HG03196 (cell line): ENCODE measurements at regions not wholly inside any gene's neighbourhood (a gene's known extent, or its start where the extent isn't known, plus 50 kb on each side); places are given as distances from the start of the nearest gene placed in this dataset.

Experiments
- ATAC-seq: cut with Tn5 transposase; IDR thresholded peaks from one replicate; pipeline ENCODE4 v1.9.1; 2021; ENCODE audit not compliant: unreplicated experiment

DNA sequence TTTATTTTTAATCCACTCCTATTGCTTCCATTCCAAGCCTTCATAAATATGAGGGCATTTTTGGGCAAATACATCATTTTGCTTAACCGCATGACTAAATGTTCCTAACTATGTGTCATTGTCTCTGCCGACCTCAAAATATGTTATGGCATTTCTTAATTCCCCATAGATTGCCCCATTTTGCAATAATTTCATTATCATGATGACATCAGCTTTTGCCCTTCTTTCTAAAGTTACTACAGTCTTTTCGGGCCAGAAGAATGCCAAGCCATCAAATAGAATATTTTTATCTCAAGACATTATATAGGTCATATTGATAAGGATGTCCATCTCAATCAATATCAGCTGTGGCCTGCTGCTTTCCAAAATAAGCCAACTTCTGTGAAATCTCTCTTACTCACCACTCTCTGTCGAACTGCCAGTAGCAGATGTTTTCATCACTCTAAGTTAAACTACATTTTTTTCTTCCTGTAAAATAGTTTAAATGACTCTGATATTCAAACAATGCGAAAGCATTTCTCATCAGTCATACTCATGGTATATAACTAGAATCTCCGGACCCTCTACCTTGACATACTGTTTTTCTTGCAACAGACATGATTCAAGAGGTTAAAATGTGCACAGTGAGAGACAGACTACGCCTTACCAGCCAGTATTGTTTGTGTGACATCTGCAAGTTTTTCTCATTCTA is 1254.6 kb upstream of the CELF2 start:
- ATAC-seq: no peak

DNA sequence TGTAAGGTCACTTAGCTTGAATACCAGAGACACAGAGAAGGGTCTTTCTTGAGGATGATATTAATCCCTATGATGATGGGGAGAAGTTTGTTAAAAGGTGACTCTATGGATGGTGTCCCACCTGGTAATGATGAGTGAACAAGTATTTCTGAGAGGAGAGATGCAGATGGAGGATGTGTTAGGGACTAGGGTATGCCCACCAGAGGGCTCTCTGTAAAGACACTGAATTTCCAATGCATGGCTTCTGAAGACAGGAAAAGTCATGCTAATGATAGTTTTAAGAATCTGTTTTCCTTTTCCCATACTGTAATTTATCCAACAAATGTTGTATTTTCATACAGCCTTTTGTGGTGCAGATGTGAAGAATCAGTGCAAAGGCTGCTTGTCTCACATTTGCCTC is 1250.9 kb upstream of the CELF2 start:
- ATAC-seq: no peak

- no peak for ATAC-seq
Measured at GRCh38 chr10:9781666-9782065, 1236.0 kb upstream of the CELF2 start.

DNA sequence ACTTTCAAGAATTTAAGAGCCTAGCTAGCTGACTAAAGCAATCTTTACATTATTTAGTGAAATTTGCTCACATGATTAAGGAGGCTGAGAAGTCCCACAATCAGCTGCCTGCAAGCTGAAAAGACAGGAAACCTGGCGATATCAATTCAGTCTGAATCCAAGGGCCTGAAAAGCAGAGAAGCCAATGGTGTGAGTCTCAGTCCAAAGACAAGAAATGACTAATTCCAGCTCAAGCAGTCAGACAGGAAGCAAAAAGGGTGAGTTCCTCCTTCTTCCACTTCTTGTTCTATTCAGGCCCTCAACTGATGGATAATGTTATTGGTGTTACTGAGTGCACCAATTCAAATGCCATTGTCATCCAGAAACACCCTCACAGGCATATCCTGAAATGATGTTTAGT is 1231.6 kb upstream of the CELF2 start:
- ATAC-seq: no peak

- ATAC-seq: no peak
Measured at GRCh38 chr10:9786576-9786975, 1231.1 kb upstream of the CELF2 start.

DNA sequence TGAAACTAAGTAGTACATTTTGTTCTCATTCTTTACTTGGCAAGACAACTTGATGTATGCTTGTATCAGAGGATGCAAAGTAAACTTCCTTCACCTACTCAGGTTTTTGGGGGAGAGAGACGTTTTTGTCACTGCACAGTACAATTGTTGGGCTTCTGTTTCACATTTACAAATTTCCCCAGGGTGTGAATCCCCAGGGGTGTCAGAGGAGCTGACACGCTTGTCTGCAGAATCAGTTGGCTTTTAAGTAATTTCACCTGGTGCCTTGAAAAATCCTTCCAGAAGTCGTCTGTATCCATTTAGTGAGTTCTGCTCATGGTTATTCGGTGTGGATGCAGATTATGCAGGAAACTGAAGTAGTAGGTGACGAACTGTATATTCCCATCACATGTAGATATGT is 1227.7 kb upstream of the CELF2 start:
- ATAC-seq: no peak

GRCh38 chr10:9792181-9792580 is 1225.5 kb upstream of the CELF2 start:
- ATAC-seq: no peak

DNA sequence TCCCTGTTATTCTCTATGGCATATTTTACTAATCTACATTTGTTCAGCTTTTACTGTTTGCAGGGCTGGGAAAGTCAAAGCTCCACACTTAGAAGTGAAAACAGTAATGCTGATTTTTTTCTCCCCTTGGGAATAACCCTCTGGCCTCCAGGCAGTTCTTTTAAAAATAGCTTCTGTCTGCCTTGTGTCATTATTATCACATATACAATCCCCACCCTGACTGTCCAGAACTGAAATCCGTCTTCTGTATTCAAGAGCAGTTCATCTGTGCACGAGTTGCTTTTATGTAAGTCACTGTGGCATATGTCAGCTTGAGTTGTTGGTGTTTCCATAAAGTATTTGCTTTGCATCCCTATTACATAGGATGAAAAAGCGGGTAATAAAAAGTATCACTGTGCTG is 1221.1 kb upstream of the CELF2 start:
- ATAC-seq: no peak

DNA sequence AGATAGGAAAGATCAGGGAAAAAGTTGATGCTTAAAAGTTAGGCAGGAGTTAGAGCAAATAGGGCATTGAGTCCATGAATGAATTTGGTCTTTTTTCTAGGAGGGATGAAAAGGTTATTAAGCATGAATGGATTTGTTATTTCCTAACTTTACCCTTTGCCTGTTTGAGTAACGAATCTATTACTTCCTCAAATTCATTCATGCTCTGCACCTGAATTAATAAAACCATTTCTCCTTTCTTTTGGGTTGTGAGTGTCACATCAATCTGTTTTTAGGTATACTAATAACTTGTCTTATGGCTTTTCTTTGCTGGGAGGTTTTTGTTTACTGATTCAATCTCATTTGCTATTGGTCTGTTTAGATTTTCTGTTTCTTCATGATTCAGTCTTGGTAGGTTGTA is 1217.7 kb upstream of the CELF2 start:
- ATAC-seq: no peak

DNA sequence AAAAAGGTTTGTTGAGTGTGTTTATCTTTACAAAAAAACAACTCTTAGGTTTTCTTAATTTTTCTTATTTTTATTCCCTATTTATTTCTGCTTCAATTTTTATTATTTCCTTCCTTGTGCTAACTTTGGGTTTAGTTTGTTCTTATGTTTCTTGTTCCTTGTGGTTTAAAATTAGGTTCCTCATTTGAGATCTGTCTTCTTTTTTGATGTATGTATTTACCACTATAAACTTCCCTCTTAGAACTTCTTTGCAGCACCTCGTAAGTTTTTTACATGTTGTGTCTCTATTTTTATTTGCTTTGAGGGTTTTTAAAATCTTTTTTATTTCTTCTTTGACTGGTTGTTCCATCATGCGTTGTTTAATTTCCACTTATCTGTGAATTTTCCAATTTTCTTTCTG is 1217.1 kb upstream of the CELF2 start:
- no peak for ATAC-seq

- no peak for ATAC-seq
Measured at GRCh38 chr10:9807846-9808245, 1209.8 kb upstream of the CELF2 start.

GRCh38 chr10:9811601-9812000 is 1206.1 kb upstream of the CELF2 start:
- ATAC-seq: no peak

DNA sequence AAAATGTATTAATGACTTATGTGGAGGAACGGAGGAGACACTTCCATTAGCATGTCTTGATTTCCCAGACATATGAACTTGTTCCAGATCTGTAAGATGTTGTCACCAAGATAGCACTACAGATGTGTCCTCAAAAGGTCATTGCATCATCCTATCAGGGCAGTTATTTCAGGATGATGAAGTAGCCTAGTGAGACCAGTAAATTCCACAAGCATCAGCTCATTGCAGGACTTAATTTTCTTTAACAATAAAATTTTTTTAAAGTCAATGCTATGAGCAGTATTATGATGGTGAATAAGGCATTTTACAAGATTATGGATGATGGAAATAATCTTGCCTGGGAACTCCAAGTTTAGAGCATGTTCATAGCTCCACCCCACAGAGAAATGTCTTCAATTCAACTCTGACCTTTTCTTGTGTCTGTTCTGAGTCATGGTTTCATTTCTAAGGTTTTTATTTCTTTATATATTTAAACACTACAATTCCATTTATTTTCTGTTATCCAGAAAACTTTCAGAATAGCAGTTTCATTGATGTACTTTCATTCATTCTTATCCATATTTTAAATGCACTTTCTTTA is 1203.3 kb upstream of the CELF2 start:
- no peak for ATAC-seq

- no peak for ATAC-seq
Measured at GRCh38 chr10:9819756-9820494, 1197.7 kb upstream of the CELF2 start.

GRCh38 chr10:9823268-9823930 is 1194.3 kb upstream of the CELF2 start:
- ATAC-seq: no peak

GRCh38 chr10:9824631-9825071 is 1193.0 kb upstream of the CELF2 start:
- ATAC-seq: no peak

DNA sequence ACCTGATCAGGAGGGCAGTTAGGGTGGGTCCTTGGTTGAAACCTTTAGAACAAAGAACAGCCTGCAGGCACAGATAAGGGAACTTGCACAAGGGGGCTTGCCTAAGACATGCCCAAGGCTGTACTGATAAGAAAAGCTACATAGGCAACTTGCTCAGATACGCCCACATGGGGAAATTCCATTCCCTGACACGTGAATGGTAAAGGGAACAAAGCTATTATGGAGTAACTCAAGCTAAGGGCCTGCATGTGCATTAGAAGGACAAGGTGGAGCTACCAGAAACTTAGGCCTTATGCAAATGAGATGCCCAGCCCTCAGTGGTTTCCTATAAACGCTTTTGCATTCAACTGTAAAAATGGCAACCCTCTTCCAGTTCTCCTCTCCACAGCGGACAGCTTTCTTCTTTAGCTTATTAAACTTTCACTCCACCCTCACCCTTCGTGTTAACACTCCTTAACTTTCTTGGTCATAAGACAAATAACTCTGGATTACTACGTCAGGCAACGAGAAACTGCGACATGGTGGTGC is 1192.1 kb upstream of the CELF2 start:
- ATAC-seq: no peak

DNA sequence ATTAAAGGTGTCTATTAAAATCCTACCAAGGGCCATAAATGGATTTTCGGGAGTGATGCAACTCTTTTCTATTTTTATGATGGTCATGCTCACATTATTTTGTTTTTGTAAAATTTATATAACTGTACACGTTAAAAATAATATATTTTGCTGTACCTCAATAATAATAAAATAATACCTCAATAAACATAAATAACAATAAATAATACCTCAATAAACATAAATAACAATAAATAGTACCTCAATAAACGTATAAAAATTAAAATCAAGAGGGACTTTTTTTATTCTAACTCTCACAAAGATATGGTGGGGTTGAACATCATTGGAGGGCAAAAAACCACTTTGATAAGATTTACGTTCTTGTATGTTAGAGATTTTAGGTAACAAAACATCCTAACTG is 1189.6 kb upstream of the CELF2 start:
- ATAC-seq: no peak

DNA sequence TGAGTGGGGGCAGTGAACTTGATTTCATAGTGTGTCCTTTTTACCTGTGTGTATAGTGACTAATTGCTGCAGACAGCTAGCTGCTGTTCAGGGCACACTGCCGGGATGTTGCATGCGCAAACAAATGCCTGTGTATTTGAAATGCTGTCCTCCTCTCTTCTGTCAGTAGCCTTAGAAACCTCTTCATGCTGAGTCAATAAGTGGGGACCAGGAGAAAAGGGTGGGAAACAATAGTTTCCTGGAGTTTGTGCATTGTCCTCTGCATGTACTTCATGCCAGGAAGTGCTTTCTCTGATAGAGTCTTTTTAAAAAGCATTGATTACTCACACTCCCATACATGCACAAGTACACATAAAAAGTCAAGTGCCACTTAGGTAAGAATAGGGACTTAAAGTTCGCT is 1183.7 kb upstream of the CELF2 start:
- ATAC-seq: no peak

DNA sequence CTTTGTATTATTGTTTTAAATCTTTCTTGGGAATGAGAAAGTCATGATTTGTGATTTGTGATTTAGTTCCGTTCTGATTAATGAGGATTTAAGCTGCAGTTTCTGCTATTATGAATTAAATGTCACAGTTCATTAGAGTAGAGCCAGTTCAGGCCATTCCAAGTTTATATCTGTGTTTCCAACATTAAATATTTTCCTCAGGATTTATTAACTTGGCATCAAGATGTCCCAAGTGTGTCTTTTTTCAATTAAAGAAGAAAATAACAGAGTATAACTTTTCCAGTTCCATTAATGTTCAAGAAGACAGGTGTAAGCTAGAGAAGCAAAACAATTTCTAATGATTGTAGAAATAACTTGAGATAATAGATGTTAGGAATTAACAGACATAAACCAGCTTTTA is 1183.2 kb upstream of the CELF2 start:
- ATAC-seq: no peak

- ATAC-seq: no peak
Measured at GRCh38 chr10:9845075-9845474, 1172.6 kb upstream of the CELF2 start.

DNA sequence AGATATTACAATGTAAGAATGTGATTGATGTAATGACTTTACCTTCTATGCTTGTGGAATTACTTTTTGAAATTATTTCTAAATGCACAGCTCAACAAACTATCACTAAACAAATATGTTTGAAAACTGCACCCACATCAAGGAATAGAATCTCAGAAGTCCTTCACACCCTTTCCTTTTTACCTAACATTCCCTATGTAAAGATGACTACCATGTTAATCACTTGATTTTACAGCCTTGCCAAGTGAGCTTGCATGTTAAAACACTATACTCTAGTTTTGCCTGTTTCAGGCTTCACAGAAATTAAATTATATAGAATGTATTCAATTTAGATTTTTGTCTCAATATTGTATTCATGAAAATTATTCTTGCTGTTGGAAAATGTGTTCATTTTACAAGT is 1169.4 kb upstream of the CELF2 start:
- no peak for ATAC-seq
